GM12873 (cell line): ENCODE measurements at regions not wholly inside any gene's neighbourhood (a gene's known extent, or its start where the extent isn't known, plus 50 kb on each side); places are given as distances from the start of the nearest gene placed in this dataset.

Experiments
- TF ChIP-seq, protein P1 (sequence below): IDR thresholded peaks from 2 replicates; pipeline ENCODE4 v1.5.1; 2012; ENCODE audit warnings: low read depth, mild to moderate bottlenecking, moderate library complexity, low read length, control low read depth; ENCODE audit not compliant: insufficient read depth; ENCODE audit errors: missing control alignments

DNA sequence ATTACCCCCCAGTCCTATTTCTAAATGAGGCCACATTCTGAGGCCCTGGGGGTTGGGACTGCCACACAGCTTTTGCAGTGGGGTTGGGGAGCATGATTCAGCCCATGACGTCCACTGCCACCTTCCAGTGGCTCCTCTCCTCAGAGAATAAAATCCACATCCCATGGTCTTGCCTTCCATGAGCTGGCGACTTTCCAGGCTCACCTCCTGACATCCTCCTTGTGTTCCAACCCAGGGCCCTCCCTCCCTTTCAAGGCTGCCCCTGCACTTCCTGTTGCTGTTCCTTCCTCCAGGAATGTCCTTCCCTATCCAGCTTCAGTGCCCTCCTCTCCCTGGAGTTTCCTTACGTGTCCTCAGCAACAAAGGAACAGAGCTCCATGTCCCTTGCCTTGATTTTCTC lies 187.3 kb upstream of the ID2 start:
- TF ChIP-seq, protein P1, sequence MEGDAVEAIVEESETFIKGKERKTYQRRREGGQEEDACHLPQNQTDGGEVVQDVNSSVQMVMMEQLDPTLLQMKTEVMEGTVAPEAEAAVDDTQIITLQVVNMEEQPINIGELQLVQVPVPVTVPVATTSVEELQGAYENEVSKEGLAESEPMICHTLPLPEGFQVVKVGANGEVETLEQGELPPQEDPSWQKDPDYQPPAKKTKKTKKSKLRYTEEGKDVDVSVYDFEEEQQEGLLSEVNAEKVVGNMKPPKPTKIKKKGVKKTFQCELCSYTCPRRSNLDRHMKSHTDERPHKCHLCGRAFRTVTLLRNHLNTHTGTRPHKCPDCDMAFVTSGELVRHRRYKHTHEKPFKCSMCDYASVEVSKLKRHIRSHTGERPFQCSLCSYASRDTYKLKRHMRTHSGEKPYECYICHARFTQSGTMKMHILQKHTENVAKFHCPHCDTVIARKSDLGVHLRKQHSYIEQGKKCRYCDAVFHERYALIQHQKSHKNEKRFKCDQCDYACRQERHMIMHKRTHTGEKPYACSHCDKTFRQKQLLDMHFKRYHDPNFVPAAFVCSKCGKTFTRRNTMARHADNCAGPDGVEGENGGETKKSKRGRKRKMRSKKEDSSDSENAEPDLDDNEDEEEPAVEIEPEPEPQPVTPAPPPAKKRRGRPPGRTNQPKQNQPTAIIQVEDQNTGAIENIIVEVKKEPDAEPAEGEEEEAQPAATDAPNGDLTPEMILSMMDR = no peak

- TF ChIP-seq, protein P1 = no peak
Measured at GRCh38 chr2:8495189-8495989, 186.5 kb upstream of the ID2 start.

- TF ChIP-seq, protein P1 = no peak
Measured at GRCh38 chr2:8496079-8496478, 185.8 kb upstream of the ID2 start.

DNA sequence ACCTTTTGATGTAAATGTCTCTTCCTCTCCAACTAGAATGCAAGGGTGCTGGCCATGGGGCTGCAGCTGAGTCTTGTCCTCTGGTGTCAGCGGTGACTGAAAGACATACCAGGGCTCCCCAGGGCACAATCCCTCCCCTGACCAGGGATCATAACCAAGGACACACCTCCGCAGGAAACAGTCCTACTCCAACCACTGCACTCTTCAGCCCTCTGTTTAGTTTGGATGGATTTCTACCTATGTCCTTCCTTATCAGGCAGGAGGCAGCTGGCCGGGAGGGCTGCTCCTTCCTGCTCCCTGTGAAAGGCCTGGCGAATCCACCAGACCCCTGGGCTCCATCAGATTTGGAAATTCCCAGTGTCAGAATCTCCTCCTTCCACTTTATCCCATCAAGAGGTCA lies 185.2 kb upstream of the ID2 start:
- TF ChIP-seq, protein P1 = no peak

DNA sequence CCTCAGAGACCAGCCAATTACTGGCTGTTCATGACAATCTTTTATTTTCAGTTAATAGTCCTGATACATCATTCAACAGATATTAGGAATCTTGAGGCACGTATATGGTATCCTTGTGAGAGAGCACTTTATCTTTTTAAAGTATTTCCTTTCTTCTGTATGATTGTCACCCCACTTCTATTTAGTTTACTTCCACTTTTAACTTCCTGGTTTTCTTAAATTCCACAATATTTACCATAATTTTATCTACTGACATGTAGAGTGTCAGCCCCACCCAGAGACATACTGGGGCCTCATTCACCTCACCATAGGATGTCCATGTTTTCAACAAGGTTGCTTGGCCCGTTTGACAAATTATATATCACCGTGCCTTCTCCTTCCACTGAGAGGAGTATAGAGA lies 182.9 kb upstream of the ID2 start:
- TF ChIP-seq, protein P1 = no peak

DNA sequence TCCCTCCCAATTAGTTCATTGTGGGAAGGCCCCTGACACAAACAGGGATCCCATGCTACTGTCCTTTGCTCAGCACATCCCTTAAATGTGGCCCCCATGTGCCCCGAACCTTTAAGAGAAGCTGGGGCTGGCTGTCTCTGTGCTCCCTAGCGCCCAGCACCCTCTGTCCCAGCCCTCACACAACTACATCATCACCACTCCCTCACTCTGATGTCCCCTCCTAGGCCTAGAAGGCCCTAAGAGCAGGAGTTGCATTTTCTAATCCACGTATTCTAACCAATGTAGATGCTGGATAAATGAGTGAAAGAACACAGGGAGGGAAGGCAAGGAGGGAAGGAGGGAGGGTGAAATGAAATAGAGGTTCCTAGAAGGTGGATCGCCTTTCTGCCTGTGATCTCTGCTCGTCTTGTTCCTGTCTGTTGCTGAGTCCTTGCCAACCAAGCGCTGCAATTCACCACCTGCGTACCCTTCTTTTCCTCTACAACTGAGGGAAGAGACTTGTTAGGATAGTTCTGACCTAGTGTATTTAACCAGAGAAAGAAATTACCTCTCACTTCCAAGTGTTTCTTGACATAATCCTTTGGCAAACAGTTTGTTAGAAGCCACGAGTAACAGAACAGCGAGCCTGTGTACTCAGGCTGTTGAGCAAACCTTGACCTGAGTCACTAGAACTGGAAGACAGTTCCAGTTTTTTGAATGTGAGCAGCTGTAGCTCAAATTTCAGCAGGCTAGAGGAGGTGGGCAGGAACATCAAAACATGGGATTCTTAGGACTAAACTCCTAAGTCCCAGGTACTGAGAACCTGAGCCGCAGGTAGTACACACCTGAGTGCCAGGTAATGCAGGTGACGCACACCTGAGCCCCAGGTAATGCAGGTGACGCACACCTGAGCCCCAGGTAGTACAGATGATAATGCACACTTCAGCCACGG lies 181.5 kb upstream of the ID2 start:
- TF ChIP-seq, protein P1 = no peak

DNA sequence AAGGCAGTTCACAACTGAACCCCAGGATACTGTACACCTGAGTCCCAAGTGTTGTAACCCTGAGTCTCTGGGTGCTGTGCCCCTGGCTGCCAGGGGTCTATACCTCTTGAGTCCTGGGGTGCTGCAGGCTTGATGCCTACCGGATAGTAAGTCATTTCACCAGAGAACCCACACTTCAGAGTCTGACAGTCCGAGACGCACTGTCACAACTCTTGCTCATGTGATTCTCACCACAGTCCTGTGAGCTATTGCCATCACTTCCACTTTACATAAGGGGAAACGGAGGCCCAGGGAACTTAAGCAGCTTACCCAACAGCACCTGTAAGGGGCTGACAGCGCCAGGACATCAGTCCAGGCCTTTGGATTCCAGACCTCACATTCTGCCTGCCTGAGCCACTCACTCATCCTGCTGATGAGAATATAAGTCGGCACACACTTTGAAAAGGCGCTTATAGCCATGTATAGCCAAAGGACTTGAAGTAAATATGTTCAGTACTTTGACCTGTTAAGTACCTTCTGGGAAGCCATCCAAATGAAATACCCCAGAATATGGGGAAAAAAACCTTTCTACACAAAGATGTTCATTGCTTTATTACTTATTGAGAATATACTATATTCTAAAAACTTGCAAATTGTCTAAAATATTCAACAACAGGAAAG lies 180.7 kb upstream of the ID2 start:
- TF ChIP-seq, protein P1 = no peak
